Stimulated activated CD8-positive, alpha-beta memory T cell treated with anti-CD3 and anti-CD28 coated beads, Interleukin-7, amount 100 ng/mL, for 4 hours (primary cell): ENCODE measurements at regions not wholly inside any gene's neighbourhood (a gene's known extent, or its start where the extent isn't known, plus 50 kb on each side); places are given as distances from the start of the nearest gene placed in this dataset.
"Not testable (repeated sequence)": the region's sequence is repeated elsewhere in the genome, so short reads cannot be mapped to it uniquely, and the experiment has no call there.

Experiments
- DNase-seq, 2 donors: peaks; one replicate each; pipeline ENCODE4 v3.0.0-alpha.2; 2020; ENCODE audit warnings: low read depth in 2 of 2

- no peak for DNase-seq
Observed at GRCh38 chr20:33908336-33908735, 85.4 kb upstream of the RALY start.

GRCh38 chr20:33908868-33909267 lies 84.8 kb upstream of the RALY start:
- DNase-seq, result no peak

GRCh38 chr20:33909331-33909921 lies 84.3 kb upstream of the RALY start:
- DNase-seq, result no peak

- DNase-seq, result no peak
Observed at GRCh38 chr20:33910056-33910455, 83.7 kb upstream of the RALY start.

- DNase-seq, result no peak
Observed at GRCh38 chr20:33910529-33911327, 83.0 kb upstream of the RALY start.

- DNase-seq, result peak; percentile 17 to 22
Observed at GRCh38 chr20:33914919-33915318, 78.8 kb upstream of the RALY start.

- peak; percentile 21 to 31 for DNase-seq
Observed at GRCh38 chr20:33915726-33916331, 77.9 kb upstream of the RALY start.

GRCh38 chr20:33916768-33917167 lies 76.9 kb upstream of the RALY start:
- DNase-seq, result no peak

GRCh38 chr20:33917831-33918525 lies 75.7 kb upstream of the RALY start:
- DNase-seq, result no peak

GRCh38 chr20:33918662-33919061 lies 75.0 kb upstream of the RALY start:
- no peak for DNase-seq

- no peak for DNase-seq
Observed at GRCh38 chr20:33919653-33920052, 74.1 kb upstream of the RALY start.

- DNase-seq, result no peak
Observed at GRCh38 chr20:33922224-33922623, 71.5 kb upstream of the RALY start.

- no peak for DNase-seq
Observed at GRCh38 chr20:33923740-33924139, 70.0 kb upstream of the RALY start.

GRCh38 chr20:33925867-33926266 lies 67.8 kb upstream of the RALY start:
- no peak for DNase-seq

GRCh38 chr20:33926425-33926824 lies 67.3 kb upstream of the RALY start:
- DNase-seq, result no peak

GRCh38 chr20:33927724-33928123 lies 66.0 kb upstream of the RALY start:
- no peak for DNase-seq

- no peak for DNase-seq
Observed at GRCh38 chr20:33929917-33930316, 63.8 kb upstream of the RALY start.

GRCh38 chr20:33933469-33933909 lies 60.2 kb upstream of the RALY start:
- DNase-seq, result peak; percentile 14 to 21

- no peak for DNase-seq
Observed at GRCh38 chr20:33936656-33937055, 57.1 kb upstream of the RALY start.

- DNase-seq, result not testable (repeated sequence)
Observed at GRCh38 chr20:33939031-33939430, 54.7 kb upstream of the RALY start.

- no peak for DNase-seq
Observed at GRCh38 chr20:33940666-33941065, 53.0 kb upstream of the RALY start.
